22Rv1 (cell line): ENCODE measurements at regions not wholly inside any gene's neighbourhood (a gene's known extent, or its start where the extent isn't known, plus 50 kb on each side); places are given as distances from the start of the nearest gene placed in this dataset.

Experiments
- ZFX ChIP-seq: fragments of 450-650 bp; IDR thresholded peaks from 2 replicates; pipeline ENCODE4 v1.6.1; 2017; ENCODE audit warnings: antibody characterized with exemption, borderline replicate concordance
- TF ChIP-seq, protein P1 (sequence below): fragments of 450-650 bp; IDR thresholded peaks from 2 replicates; pipeline ENCODE4 v1.5.1; 2017; ENCODE audit warnings: mild to moderate bottlenecking

DNA sequence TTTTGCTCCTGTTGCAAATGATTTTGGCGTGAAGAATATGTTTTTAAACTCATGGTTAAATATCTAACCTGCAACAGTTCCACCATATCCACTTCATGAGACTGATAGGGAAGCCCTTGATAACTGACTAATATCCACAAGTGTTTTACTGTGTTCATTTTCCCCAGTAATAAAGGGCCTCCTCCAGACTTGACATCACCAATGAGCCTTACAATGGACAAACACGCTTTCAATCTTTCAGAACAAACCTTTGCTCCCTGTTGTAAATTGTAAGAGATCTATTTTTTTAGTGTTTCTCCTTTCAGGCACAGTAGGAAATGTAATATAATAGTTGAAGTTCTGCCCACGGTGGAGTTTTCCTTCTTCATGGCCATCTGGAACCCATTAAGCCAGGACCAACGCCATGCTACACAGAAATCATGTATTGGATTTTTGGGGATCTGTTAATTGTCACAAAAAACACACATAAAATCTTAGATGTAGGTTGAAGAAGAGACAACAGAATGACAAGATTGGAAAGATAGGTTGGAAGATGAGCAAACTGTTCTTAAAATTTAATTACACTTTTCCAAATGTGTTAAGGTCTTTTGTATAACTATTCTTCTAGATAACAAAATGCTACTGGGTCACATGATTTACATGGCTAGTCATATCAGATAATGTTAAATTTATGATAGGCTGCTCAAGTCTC lies 1030.1 kb downstream of the FSTL5 start:
- TF ChIP-seq, protein P1, sequence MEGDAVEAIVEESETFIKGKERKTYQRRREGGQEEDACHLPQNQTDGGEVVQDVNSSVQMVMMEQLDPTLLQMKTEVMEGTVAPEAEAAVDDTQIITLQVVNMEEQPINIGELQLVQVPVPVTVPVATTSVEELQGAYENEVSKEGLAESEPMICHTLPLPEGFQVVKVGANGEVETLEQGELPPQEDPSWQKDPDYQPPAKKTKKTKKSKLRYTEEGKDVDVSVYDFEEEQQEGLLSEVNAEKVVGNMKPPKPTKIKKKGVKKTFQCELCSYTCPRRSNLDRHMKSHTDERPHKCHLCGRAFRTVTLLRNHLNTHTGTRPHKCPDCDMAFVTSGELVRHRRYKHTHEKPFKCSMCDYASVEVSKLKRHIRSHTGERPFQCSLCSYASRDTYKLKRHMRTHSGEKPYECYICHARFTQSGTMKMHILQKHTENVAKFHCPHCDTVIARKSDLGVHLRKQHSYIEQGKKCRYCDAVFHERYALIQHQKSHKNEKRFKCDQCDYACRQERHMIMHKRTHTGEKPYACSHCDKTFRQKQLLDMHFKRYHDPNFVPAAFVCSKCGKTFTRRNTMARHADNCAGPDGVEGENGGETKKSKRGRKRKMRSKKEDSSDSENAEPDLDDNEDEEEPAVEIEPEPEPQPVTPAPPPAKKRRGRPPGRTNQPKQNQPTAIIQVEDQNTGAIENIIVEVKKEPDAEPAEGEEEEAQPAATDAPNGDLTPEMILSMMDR, result no peak
- TF ChIP-seq ZFX, result no peak
